Endodermal cell (in vitro differentiated cells): ENCODE measurements at regions not wholly inside any gene's neighbourhood (a gene's known extent, or its start where the extent isn't known, plus 50 kb on each side); places are given as distances from the start of the nearest gene placed in this dataset.

Experiments used
- DNase-seq: peaks from one replicate; pipeline ENCODE4 v3.0.0-alpha.2; 2017
- H3K27ac ChIP-seq: 2 replicates; pipeline ENCODE4 v1.5.1; 2013; ENCODE audit warnings: mild to moderate bottlenecking, low read depth, low read length, moderate library complexity
- H3K27me3 ChIP-seq: 2 replicates; pipeline ENCODE4 v1.6.1; 2013; ENCODE audit warnings: mild to moderate bottlenecking, low read length, moderate library complexity; ENCODE audit not compliant: insufficient read depth, control insufficient read depth, poor library complexity, severe bottlenecking
- H3K36me3 ChIP-seq: 2 replicates; pipeline ENCODE4 v1.7.0; 2013; ENCODE audit warnings: mild to moderate bottlenecking, low read length, moderate library complexity; ENCODE audit not compliant: control insufficient read depth, insufficient read depth
- H3K4me1 ChIP-seq: one replicate; pipeline ENCODE4 v1.7.0; 2013; ENCODE audit warnings: low read length; ENCODE audit not compliant: control insufficient read depth, insufficient read depth
- H3K4me3 ChIP-seq: 2 replicates; pipeline ENCODE4 v1.5.1; 2013; ENCODE audit warnings: mild to moderate bottlenecking, low read length, moderate library complexity
- H3K9ac ChIP-seq: 2 replicates; pipeline ENCODE4 v1.6.1; 2013; ENCODE audit warnings: mild to moderate bottlenecking, low read length, moderate library complexity; ENCODE audit not compliant: poor library complexity, severe bottlenecking; ENCODE audit errors: extremely low read depth
- H3K9me3 ChIP-seq: 2 replicates; pipeline ENCODE4 v1.6.1; 2013; ENCODE audit warnings: mild to moderate bottlenecking, low read length, moderate library complexity; ENCODE audit not compliant: control insufficient read depth
- H3K27ac Mint-ChIP-seq: 2 replicates; pipeline ENCODE4 v1.8.0; 2020; ENCODE audit warnings: mixed read lengths
- H3K27me3 Mint-ChIP-seq: 2 replicates; pipeline ENCODE4 v1.8.0; 2021; ENCODE audit warnings: mild to moderate bottlenecking, mixed read lengths; ENCODE audit not compliant: insufficient read depth
- H3K36me3 Mint-ChIP-seq: 2 replicates; pipeline ENCODE4 v1.8.0; 2020; ENCODE audit warnings: low read depth, mixed read lengths
- H3K4me1 Mint-ChIP-seq: 2 replicates; pipeline ENCODE4 v1.8.0; 2020; ENCODE audit warnings: mixed read lengths
- H3K4me3 Mint-ChIP-seq: 2 replicates; pipeline ENCODE4 v1.8.0; 2020; ENCODE audit warnings: mild to moderate bottlenecking, moderate library complexity, mixed read lengths
- H3K9me3 Mint-ChIP-seq: 2 replicates; pipeline ENCODE4 v1.8.0; 2020; ENCODE audit warnings: mild to moderate bottlenecking, mixed read lengths
- CTCF ChIP-seq: fragments of 200-600 bp; sonication (generic); conservative IDR thresholded peaks from 2 replicates; pipeline ENCODE4 v1.5.0; 2021; ENCODE audit warnings: antibody characterized with exemption, mild to moderate bottlenecking
- WGBS, 2 experiments: methylation state at CpG; one replicate each; pipeline versions ENCODE4 v1.1.5 to v1.1.7; 2013; ENCODE audit warnings: missing lambda C conversion rate in 2 of 2, mixed read lengths in 1 of 2; ENCODE audit not compliant: insufficient coverage in 1 of 2, insufficient read length in 1 of 2; 5-methylcytosine and 5-hydroxymethylcytosine counted together

- H3K9ac ChIP-seq: no peak overlapping the region
- Mint-ChIP-seq H3K27me3 (no peaks in the 10 kb centered on the region), H3K36me3 (no peaks in the 10 kb centered on the region), H3K9me3 (no peaks in the 10 kb centered on the region), H3K4me1 (no peaks in the 10 kb centered on the region), H3K4me3 (no peak overlapping the region), H3K27ac (no peak overlapping the region)
- H3K27me3 ChIP-seq: no peaks in the 10 kb centered on the region
- no peak for TF ChIP-seq CTCF
- no peak overlapping the region for H3K27ac ChIP-seq
- no peaks in the 10 kb centered on the region for H3K36me3 ChIP-seq
- no peaks in the 10 kb centered on the region for H3K4me1 ChIP-seq
- no peaks in the 10 kb centered on the region for H3K9me3 ChIP-seq
- no peak overlapping the region for H3K4me3 ChIP-seq
- 95% methylated on average over 1 of the region's 1 CpG; no CpG with 5 or more reads in 1 of the 2 experiments for WGBS, 2 experiments
- no peak for DNase-seq
Observed at GRCh38 chr1:98369463-98369862, 292.1 kb upstream of the SNX7 start.

DNA sequence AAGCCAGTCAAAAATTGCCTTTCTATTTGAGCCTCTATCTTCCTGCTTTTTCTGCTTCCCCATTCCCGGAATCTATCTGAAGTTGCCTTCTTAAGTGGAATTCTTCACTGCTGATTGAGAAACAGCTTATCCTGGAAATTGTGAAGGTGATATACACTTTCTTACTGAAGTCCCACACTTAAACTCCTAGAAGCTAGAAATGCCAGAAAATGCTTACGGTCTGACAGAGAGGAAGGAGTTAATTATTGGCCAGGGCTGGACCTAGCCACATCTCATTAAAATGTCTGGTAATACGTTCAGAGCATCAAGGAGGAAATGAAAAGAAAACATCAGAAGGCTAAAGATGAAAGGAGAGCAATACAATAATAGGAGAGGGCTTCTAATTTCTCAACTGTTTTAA lies 292.5 kb upstream of the SNX7 start:
- H3K27me3 ChIP-seq: no peaks in the 10 kb centered on the region
- Mint-ChIP-seq H3K36me3 (no peaks in the 10 kb centered on the region), H3K4me1 (no peaks in the 10 kb centered on the region), H3K4me3 (no peak overlapping the region), H3K27ac (no peak overlapping the region), H3K9me3 (no peaks in the 10 kb centered on the region), H3K27me3 (no peaks in the 10 kb centered on the region)
- no peak for TF ChIP-seq CTCF
- H3K9me3 ChIP-seq: no peaks in the 10 kb centered on the region
- H3K4me3 ChIP-seq: no peak overlapping the region
- H3K9ac ChIP-seq: no peak overlapping the region
- H3K36me3 ChIP-seq: no peaks in the 10 kb centered on the region
- no peak overlapping the region for H3K27ac ChIP-seq
- no peaks in the 10 kb centered on the region for H3K4me1 ChIP-seq
- WGBS, 2 experiments: 75 to 90% methylated on average over 3 of the region's 3 CpGs
- DNase-seq: no peak

- Mint-ChIP-seq H3K36me3 (no peaks in the 10 kb centered on the region), H3K27ac (no peak overlapping the region)
- 80 to 85% methylated on average over 1 to 4 of the region's 4 CpGs for WGBS, 2 experiments
Observed at GRCh38 chr1:98367426-98367825, 294.1 kb upstream of the SNX7 start.

More at GRCh38 chr1:98367426-98367825, 294.1 kb upstream of the SNX7 start:
- Histone ChIP-seq H3K27me3 (no peaks in the 10 kb centered on the region), H3K9me3 (no peaks in the 10 kb centered on the region), H3K4me1 (no peaks in the 10 kb centered on the region), H3K9ac (no peak overlapping the region), H3K27ac (no peak overlapping the region), H3K36me3 (no peaks in the 10 kb centered on the region), H3K4me3 (no peak overlapping the region)
- H3K27me3 Mint-ChIP-seq: no peaks in the 10 kb centered on the region
- no peak for DNase-seq
- no peak overlapping the region for H3K4me3 Mint-ChIP-seq
- no peaks in the 10 kb centered on the region for H3K9me3 Mint-ChIP-seq
- no peak for TF ChIP-seq CTCF
- H3K4me1 Mint-ChIP-seq: no peaks in the 10 kb centered on the region
